HCT116 (cell line): ENCODE measurements at regions not wholly inside any gene's neighbourhood (a gene's known extent, or its start where the extent isn't known, plus 50 kb on each side); places are given as distances from the start of the nearest gene placed in this dataset.

ENCODE experiments used
- ATAC-seq: fragments of 200-7000 bp; cut with Tn5 transposase; 2 replicates; pipeline ENCODE4 v1.9.1; 2020; ENCODE audit warnings: mild to moderate bottlenecking, moderate library complexity
- BruUV-seq: library from RNA; stranded (reverse); fragments of 400-500 nt; replicated peaks from 2 replicates; lab custom pipeline; 2021; lab: Mats Ljungman, UMichigan
- CTCF ChIA-PET: fragments of 300-600 bp; sonication (Branson Sonifier 250); formaldehyde crosslinking; loops from one replicate; lab custom pipeline; 2021; ENCODE audit warnings: antibody characterized with exemption; lab: Charles Lee
- POLR2A ChIA-PET: fragments of 300-600, 350-600 bp; sonication (Branson Sonifier 250); formaldehyde crosslinking; loops from one replicate; lab custom pipeline; 2021; ENCODE audit warnings: antibody characterized with exemption; lab: Charles Lee
- RAD21 ChIA-PET, 2 experiments: fragments of 300-600 bp; sonication (Branson Sonifier 250); formaldehyde crosslinking; loops; one replicate each; lab custom pipeline; 2023; ENCODE audit warnings: low total read pairs in 2 of 2; ENCODE audit not compliant: uncharacterized antibody in 2 of 2, unreplicated experiment in 2 of 2, low non-redundant PET in 1 of 2; lab: Charles Lee
- DNase-seq: peaks from one replicate; pipeline ENCODE4 v3.0.0-alpha.2; 2010; ENCODE audit warnings: low read depth, low spot score
- H2AFZ ChIP-seq: fragments of 200-600 bp; shearing (Covaris generic), sonication (generic); 2 replicates; pipeline ENCODE4 v1.6.1; 2017; ENCODE audit warnings: low read depth, mixed run types, mixed read lengths, antibody characterized with exemption, low read length; ENCODE audit not compliant: poor library complexity, severe bottlenecking
- H3K27ac ChIP-seq: 2 replicates; pipeline ENCODE4 v1.5.1; 2012; ENCODE audit warnings: low read depth, low read length
- H3K27me3 ChIP-seq: fragments of 200-600 bp; sonication (generic); 2 replicates; pipeline ENCODE4 v1.6.1; 2016; ENCODE audit warnings: mixed run types, low read length, mixed read lengths; ENCODE audit not compliant: insufficient read depth
- H3K36me3 ChIP-seq, 2 experiments: fragments of 200-500 bp in 1 of 2; fragments of 200-600 bp in 1 of 2; sonication (Bioruptor generic) in 1 of 2; sonication (generic) in 1 of 2; 2 replicates each; pipeline versions ENCODE4 v1.5.1 to v1.6.1; 2014 to 2016; ENCODE audit warnings: low read length in 2 of 2, inconsistent platforms in 1 of 2, mixed read lengths in 1 of 2, mixed run types in 1 of 2; ENCODE audit not compliant: insufficient read depth in 2 of 2, control insufficient read depth in 1 of 2
- H3K4me1 ChIP-seq, 2 experiments: fragments of 200-600 bp in 1 of 2; sonication (generic) in 1 of 2; 2 replicates each; pipeline versions ENCODE4 v1.5.1 to v1.6.1; 2012 to 2017; ENCODE audit warnings: low read length in 2 of 2, inconsistent platforms in 1 of 2, mild to moderate bottlenecking in 1 of 2, mixed read lengths in 1 of 2, mixed run types in 1 of 2, moderate library complexity in 1 of 2; ENCODE audit not compliant: insufficient read depth in 2 of 2, control insufficient read depth in 1 of 2
- H3K4me2 ChIP-seq: fragments of 200-600 bp; sonication (generic); 2 replicates; pipeline ENCODE4 v1.6.1; 2017; ENCODE audit warnings: mixed run types, low read length, mixed read lengths
- H3K4me3 ChIP-seq, 2 experiments: fragments of 200-600 bp in 1 of 2; sonication (generic) in 1 of 2; replicated peaks in 1 of 2; 2 replicates each; pipeline ENCODE4 v1.5.1; 2011 to 2016; ENCODE audit warnings: low read length in 2 of 2, control low read depth in 1 of 2, low read depth in 1 of 2, mild to moderate bottlenecking in 1 of 2, mixed read lengths in 1 of 2, mixed run types in 1 of 2
- H3K79me2 ChIP-seq: fragments of 200-600 bp; sonication (generic); 2 replicates; pipeline ENCODE4 v1.6.1; 2017; ENCODE audit warnings: mild to moderate bottlenecking, mixed run types, low read length, moderate library complexity, mixed read lengths; ENCODE audit not compliant: insufficient read depth
- H3K9ac ChIP-seq: fragments of 200-600 bp; sonication (generic); 2 replicates; pipeline ENCODE4 v1.6.1; 2016; ENCODE audit warnings: low read length, mixed read lengths
- H3K9me2 ChIP-seq: fragments of 200-600 bp; sonication (generic), shearing (Covaris generic); 2 replicates; pipeline ENCODE4 v1.6.1; 2017; ENCODE audit warnings: mixed run types, mild to moderate bottlenecking, moderate library complexity; ENCODE audit not compliant: insufficient read depth
- H3K9me3 ChIP-seq, 2 experiments: fragments of 200-500 bp in 1 of 2; fragments of 200-600 bp in 1 of 2; sonication (Bioruptor generic) in 1 of 2; sonication (generic) in 1 of 2; 2 replicates each; pipeline ENCODE4 v1.6.1; 2014 to 2017; ENCODE audit warnings: low read length in 2 of 2, mixed read lengths in 2 of 2, inconsistent platforms in 1 of 2, low read depth in 1 of 2, mild to moderate bottlenecking in 1 of 2, mixed run types in 1 of 2, moderate library complexity in 1 of 2; ENCODE audit not compliant: control insufficient read depth in 1 of 2, insufficient read depth in 1 of 2
- H4K20me1 ChIP-seq: fragments of 200-600 bp; sonication (generic), shearing (Covaris generic); 2 replicates; pipeline ENCODE4 v1.6.1; 2017; ENCODE audit warnings: mixed run types, mild to moderate bottlenecking, moderate library complexity; ENCODE audit not compliant: insufficient read depth
- ATF3 ChIP-seq: IDR thresholded peaks from 2 replicates; pipeline ENCODE4 v1.6.1; 2012
- CBX3 ChIP-seq: IDR thresholded peaks from 2 replicates; pipeline ENCODE4 v1.6.1; 2012; ENCODE audit warnings: low read depth
- CEBPB ChIP-seq: IDR thresholded peaks from 2 replicates; pipeline ENCODE4 v1.6.1; 2012; ENCODE audit warnings: low read depth
- EGR1 ChIP-seq: IDR thresholded peaks from 2 replicates; pipeline ENCODE4 v1.6.1; 2012; ENCODE audit warnings: low read depth
- ELF1 ChIP-seq: IDR thresholded peaks from 2 replicates; pipeline ENCODE4 v1.6.1; 2012; ENCODE audit warnings: low read depth, borderline replicate concordance
- FOSL1 ChIP-seq: IDR thresholded peaks from 2 replicates; pipeline ENCODE4 v1.6.1; 2012; ENCODE audit warnings: low read depth
- MAX ChIP-seq: IDR thresholded peaks from 2 replicates; pipeline ENCODE4 v1.6.1; 2012
- POLR2A ChIP-seq: IDR thresholded peaks from 2 replicates; pipeline ENCODE4 v1.7.0; 2011; ENCODE audit warnings: borderline replicate concordance; ENCODE audit not compliant: insufficient read depth, insufficient read length; ENCODE audit errors: extremely low read depth
- RAD21 ChIP-seq: IDR thresholded peaks from 2 replicates; pipeline ENCODE4 v1.6.1; 2012; ENCODE audit warnings: low read depth, mild to moderate bottlenecking
- REST ChIP-seq: IDR thresholded peaks from 2 replicates; pipeline ENCODE4 v1.6.1; 2012; ENCODE audit warnings: low read depth
- SIN3A ChIP-seq: IDR thresholded peaks from 2 replicates; pipeline ENCODE4 v1.6.1; 2012; ENCODE audit warnings: low read depth
- SP1 ChIP-seq: IDR thresholded peaks from 2 replicates; pipeline ENCODE4 v1.6.1; 2012; ENCODE audit warnings: low read depth
- TCF7L2 ChIP-seq: IDR thresholded peaks from 2 replicates; pipeline ENCODE4 v1.7.0; 2011; ENCODE audit warnings: borderline replicate concordance, inconsistent platforms; ENCODE audit not compliant: insufficient read depth, insufficient read length; ENCODE audit errors: extremely low read depth
- YY1 ChIP-seq: IDR thresholded peaks from 2 replicates; pipeline ENCODE4 v1.6.1; 2011; ENCODE audit warnings: low read length, low read depth, moderate library complexity, mild to moderate bottlenecking; ENCODE audit not compliant: insufficient replicate concordance; ENCODE audit errors: extremely low read depth
- ZBTB33 ChIP-seq: IDR thresholded peaks from 2 replicates; pipeline ENCODE4 v1.6.1; 2011; ENCODE audit warnings: mild to moderate bottlenecking, low read length, moderate library complexity; ENCODE audit not compliant: insufficient replicate concordance; ENCODE audit errors: extremely low read depth
- ZFX ChIP-seq: fragments of 450-650 bp; IDR thresholded peaks from 2 replicates; pipeline ENCODE4 v1.6.1; 2017
- intact Hi-C: fragments of 100-400 bp; cut with micrococcal nuclease; formaldehyde crosslinking; loops from 2 replicates; pipeline ENCODE4 v1.10.0; 2022

GRCh38 chr5:56746553-56747339, 68.6 kb upstream of the MAP3K1 start:
- no TSS peak for BruUV-seq
- CTCF ChIA-PET, result no interaction called here
- H2AFZ ChIP-seq, result no peak overlapping the region
- ATAC-seq (no peak), DNase-seq (no peak)
- intact Hi-C loops, result no loop called here
- no peaks in the 10 kb centered on the region for H4K20me1 ChIP-seq
- H3K36me3 ChIP-seq, result no peaks in the 10 kb centered on the region
- TF ChIP-seq RAD21 (no peak), SP1 (no peak), ELF1 (no peak), MAX (no peak), TCF7L2 (no peak), ZBTB33 (no peak), SIN3A (no peak), FOSL1 (no peak), CBX3 (no peak), YY1 (no peak), REST (no peak), EGR1 (no peak), CEBPB (no peak), POLR2A (no peak), ZFX (no peak), ATF3 (no peak)
- H3K27me3 ChIP-seq, result no peaks in the 10 kb centered on the region
- H3K4me2 ChIP-seq, result no peak overlapping the region
- no peaks in the 10 kb centered on the region for H3K4me1 ChIP-seq
- POLR2A ChIA-PET, result no interaction called here
- no peaks in the 10 kb centered on the region for H3K9me3 ChIP-seq
- no peak overlapping the region for H3K4me3 ChIP-seq
- no peak overlapping the region for H3K27ac ChIP-seq
- H3K9me2 ChIP-seq, result no peaks in the 10 kb centered on the region; the same call in 1 of the 2 replicates
- RAD21 ChIA-PET, result no interaction called here
- no peak overlapping the region for H3K9ac ChIP-seq
- no peaks in the 10 kb centered on the region for H3K79me2 ChIP-seq
